Glutamatergic neuron (in vitro differentiated cells): ENCODE measurements at regions not wholly inside any gene's neighbourhood (a gene's known extent, or its start where the extent isn't known, plus 50 kb on each side); places are given as distances from the start of the nearest gene placed in this dataset.

Experiments
- DNase-seq: peaks from one replicate; pipeline ENCODE4 v3.0.0; 2022
- H3K27ac Mint-ChIP-seq: one replicate; pipeline ENCODE4 v1.8.0; 2020; ENCODE audit warnings: mild to moderate bottlenecking, mixed read lengths, inconsistent platforms; ENCODE audit not compliant: unreplicated experiment
- H3K27me3 Mint-ChIP-seq: one replicate; pipeline ENCODE4 v1.8.0; 2020; ENCODE audit warnings: mild to moderate bottlenecking, moderate library complexity, mixed read lengths, inconsistent platforms; ENCODE audit not compliant: unreplicated experiment
- H3K36me3 Mint-ChIP-seq: one replicate; pipeline ENCODE4 v1.8.0; 2020; ENCODE audit warnings: mild to moderate bottlenecking, mixed read lengths, inconsistent platforms; ENCODE audit not compliant: unreplicated experiment
- H3K4me1 Mint-ChIP-seq: one replicate; pipeline ENCODE4 v1.8.0; 2020; ENCODE audit warnings: mild to moderate bottlenecking, low read depth, mixed read lengths, inconsistent platforms; ENCODE audit not compliant: unreplicated experiment
- H3K4me3 Mint-ChIP-seq: one replicate; pipeline ENCODE4 v1.8.0; 2020; ENCODE audit warnings: mild to moderate bottlenecking, mixed read lengths, inconsistent platforms; ENCODE audit not compliant: unreplicated experiment
- H3K9me3 Mint-ChIP-seq: one replicate; pipeline ENCODE4 v1.8.0; 2020; ENCODE audit warnings: mild to moderate bottlenecking, moderate library complexity, mixed read lengths, inconsistent platforms; ENCODE audit not compliant: unreplicated experiment
- CTCF ChIP-seq: fragments of 200-600 bp; sonication (generic); IDR thresholded peaks from one replicate; pipeline ENCODE4 v1.5.0; 2021; ENCODE audit not compliant: partially characterized antibody, unreplicated experiment

DNA sequence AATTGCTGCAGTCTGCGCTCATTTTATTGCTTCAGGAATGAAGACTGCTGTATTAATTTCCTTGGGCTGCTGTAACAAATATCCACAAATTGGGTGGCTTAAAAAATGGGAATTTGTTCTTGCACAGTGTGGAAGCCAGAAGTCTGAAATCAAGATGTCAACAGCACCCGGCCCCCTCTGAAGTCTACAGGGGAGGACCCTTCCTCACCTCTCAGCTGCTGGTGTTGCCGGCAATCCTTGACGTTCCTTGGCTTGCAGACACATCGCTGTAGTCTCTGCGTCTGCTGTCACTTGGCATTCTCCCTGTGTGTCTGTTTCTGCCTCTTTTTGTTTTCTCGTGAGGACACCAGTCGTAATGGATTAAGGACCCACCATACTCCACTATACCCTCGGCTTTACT, 166.2 kb downstream of the PTPN20 start:
- no peak for DNase-seq
- Mint-ChIP-seq H3K27me3 (no peaks in the 10 kb centered on the region), H3K4me3 (no peak overlapping the region), H3K4me1 (no peaks in the 10 kb centered on the region), H3K27ac (no peak overlapping the region), H3K9me3 (no peaks in the 10 kb centered on the region), H3K36me3 (no peaks in the 10 kb centered on the region)
- no peak for TF ChIP-seq CTCF

GRCh38 chr10:47077941-47078340, 166.7 kb downstream of the PTPN20 start:
- no peak overlapping the region for H3K4me3 Mint-ChIP-seq
- no peaks in the 10 kb centered on the region for H3K27me3 Mint-ChIP-seq
- no peaks in the 10 kb centered on the region for H3K9me3 Mint-ChIP-seq

DNA sequence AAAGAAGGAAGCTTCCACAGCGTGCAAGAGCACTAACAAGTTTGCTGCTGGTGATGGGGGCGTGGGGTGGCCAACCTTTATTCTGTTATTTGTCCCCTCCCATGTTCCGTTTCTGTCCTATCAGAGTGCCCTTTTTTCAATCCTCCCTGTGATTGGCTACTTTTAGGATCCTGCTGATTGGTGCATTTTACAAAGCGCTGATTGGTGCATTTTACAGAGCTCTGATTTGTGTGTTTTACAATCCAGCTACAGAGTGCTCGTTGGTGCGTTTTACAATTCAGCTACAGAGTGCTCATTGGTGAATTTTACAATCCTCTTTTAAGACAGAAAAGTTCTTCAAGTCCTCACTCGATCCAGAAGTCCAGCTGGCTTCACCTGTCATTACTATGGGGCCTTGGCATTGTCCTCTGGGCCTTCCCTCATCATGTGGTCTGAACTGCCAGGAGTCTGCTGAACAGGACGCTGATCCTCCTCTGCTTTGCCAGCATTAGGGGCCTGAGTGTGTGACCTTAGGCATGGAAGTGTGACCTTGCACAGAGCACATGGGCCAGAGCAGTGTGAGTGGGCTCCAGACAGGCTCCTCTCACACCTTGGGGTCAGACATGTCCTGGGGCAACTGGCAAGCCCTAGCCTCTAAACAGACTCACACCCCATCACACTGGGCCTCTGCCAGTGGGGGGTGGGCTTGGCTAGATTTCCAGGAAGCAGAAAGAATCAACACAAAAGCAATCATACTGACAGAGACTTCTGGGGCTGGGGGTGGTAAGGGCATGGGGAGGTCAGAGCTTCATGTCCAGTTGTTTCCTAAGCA, 167.4 kb downstream of the PTPN20 start:
- H3K4me1 Mint-ChIP-seq: no peaks in the 10 kb centered on the region
- H3K27me3 Mint-ChIP-seq: no peaks in the 10 kb centered on the region
- DNase-seq: no peak
- TF ChIP-seq CTCF: no peak
- H3K4me3 Mint-ChIP-seq: no peak overlapping the region
- no peaks in the 10 kb centered on the region for H3K36me3 Mint-ChIP-seq
- no peaks in the 10 kb centered on the region for H3K9me3 Mint-ChIP-seq
- no peak overlapping the region for H3K27ac Mint-ChIP-seq

More at GRCh38 chr10:47077941-47078340, 166.7 kb downstream of the PTPN20 start:
- no peak overlapping the region for H3K27ac Mint-ChIP-seq
- no peak for DNase-seq
- no peaks in the 10 kb centered on the region for H3K36me3 Mint-ChIP-seq
- H3K4me1 Mint-ChIP-seq: no peaks in the 10 kb centered on the region
- no peak for TF ChIP-seq CTCF

- Mint-ChIP-seq H3K36me3 (no peaks in the 10 kb centered on the region), H3K4me3 (no peak overlapping the region), H3K4me1 (no peaks in the 10 kb centered on the region), H3K27me3 (no peaks in the 10 kb centered on the region), H3K27ac (no peak overlapping the region), H3K9me3 (no peaks in the 10 kb centered on the region)
- no peak for DNase-seq
- no peak for TF ChIP-seq CTCF
These were observed 168.0 kb downstream of the PTPN20 start for GRCh38 chr10:47079204-47079580.

- H3K36me3 Mint-ChIP-seq: no peaks in the 10 kb centered on the region
- TF ChIP-seq CTCF: no peak
- H3K4me1 Mint-ChIP-seq: no peaks in the 10 kb centered on the region
- DNase-seq: no peak
- no peaks in the 10 kb centered on the region for H3K27me3 Mint-ChIP-seq
- no peak overlapping the region for H3K4me3 Mint-ChIP-seq
- no peak overlapping the region for H3K27ac Mint-ChIP-seq
- H3K9me3 Mint-ChIP-seq: no peaks in the 10 kb centered on the region
These were observed 170.0 kb downstream of the PTPN20 start for GRCh38 chr10:47081264-47081663.
